AG10803 (cell line): ENCODE measurements at regions not wholly inside any gene's neighbourhood (a gene's known extent, or its start where the extent isn't known, plus 50 kb on each side); places are given as distances from the start of the nearest gene placed in this dataset.
A peak's percentile ranks its signal among the peaks of the same experiment; 100 is the strongest.

Experiments
- DNase-seq: peaks from one replicate; pipeline ENCODE4 v3.0.0; 2010; ENCODE audit warnings: low read depth
- H3K4me3 ChIP-seq: 2 replicates; pipeline ENCODE4 v1.5.1; 2011; ENCODE audit warnings: mild to moderate bottlenecking, low read length, control low read depth
- TF ChIP-seq, protein P1 (sequence below): conservative IDR thresholded peaks from 2 replicates; pipeline ENCODE4 v1.5.1; 2011; ENCODE audit warnings: mild to moderate bottlenecking, low read length, control low read depth, inconsistent platforms

- no peak overlapping the region for H3K4me3 ChIP-seq
- DNase-seq: no peak
- TF ChIP-seq, protein P1, sequence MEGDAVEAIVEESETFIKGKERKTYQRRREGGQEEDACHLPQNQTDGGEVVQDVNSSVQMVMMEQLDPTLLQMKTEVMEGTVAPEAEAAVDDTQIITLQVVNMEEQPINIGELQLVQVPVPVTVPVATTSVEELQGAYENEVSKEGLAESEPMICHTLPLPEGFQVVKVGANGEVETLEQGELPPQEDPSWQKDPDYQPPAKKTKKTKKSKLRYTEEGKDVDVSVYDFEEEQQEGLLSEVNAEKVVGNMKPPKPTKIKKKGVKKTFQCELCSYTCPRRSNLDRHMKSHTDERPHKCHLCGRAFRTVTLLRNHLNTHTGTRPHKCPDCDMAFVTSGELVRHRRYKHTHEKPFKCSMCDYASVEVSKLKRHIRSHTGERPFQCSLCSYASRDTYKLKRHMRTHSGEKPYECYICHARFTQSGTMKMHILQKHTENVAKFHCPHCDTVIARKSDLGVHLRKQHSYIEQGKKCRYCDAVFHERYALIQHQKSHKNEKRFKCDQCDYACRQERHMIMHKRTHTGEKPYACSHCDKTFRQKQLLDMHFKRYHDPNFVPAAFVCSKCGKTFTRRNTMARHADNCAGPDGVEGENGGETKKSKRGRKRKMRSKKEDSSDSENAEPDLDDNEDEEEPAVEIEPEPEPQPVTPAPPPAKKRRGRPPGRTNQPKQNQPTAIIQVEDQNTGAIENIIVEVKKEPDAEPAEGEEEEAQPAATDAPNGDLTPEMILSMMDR: no peak
Measured at GRCh38 chr6:2536451-2536850, 214.3 kb downstream of the MYLK4 start.

GRCh38 chr6:2535506-2535905 is 215.2 kb downstream of the MYLK4 start:
- no peak for DNase-seq
- no peak overlapping the region for H3K4me3 ChIP-seq
- TF ChIP-seq, protein P1: no peak

DNA sequence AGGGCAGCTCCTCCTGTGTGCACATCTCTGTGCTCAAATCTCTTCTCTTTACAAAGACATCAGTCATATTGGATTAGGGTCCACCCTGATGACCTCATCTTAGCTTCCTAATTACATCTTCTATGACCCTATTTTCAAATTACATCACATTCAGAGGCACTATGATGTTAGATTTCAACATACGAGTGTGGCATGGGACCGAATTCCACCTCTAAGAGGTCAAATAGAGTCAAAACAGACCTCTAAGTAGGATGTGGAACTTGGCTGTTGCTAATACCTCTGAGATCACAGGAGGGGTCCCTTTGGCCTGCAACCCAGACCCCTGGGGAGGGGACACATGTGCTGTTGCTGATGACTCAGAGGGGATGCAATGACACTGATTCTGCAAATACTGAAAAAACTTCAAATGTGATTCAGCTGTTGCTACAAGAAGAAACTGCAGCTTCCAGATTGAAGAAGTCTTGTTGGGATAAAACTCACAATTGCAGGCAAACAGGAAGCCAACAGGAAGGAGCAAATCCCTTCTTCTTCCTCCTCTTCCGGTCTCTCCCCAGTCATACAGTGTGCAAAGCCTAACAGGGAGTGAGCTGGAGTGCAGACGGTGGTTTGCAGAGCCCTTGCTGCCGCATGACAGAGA is 216.2 kb downstream of the MYLK4 start:
- no peak for DNase-seq
- no peak overlapping the region for H3K4me3 ChIP-seq
- TF ChIP-seq, protein P1: no peak

DNA sequence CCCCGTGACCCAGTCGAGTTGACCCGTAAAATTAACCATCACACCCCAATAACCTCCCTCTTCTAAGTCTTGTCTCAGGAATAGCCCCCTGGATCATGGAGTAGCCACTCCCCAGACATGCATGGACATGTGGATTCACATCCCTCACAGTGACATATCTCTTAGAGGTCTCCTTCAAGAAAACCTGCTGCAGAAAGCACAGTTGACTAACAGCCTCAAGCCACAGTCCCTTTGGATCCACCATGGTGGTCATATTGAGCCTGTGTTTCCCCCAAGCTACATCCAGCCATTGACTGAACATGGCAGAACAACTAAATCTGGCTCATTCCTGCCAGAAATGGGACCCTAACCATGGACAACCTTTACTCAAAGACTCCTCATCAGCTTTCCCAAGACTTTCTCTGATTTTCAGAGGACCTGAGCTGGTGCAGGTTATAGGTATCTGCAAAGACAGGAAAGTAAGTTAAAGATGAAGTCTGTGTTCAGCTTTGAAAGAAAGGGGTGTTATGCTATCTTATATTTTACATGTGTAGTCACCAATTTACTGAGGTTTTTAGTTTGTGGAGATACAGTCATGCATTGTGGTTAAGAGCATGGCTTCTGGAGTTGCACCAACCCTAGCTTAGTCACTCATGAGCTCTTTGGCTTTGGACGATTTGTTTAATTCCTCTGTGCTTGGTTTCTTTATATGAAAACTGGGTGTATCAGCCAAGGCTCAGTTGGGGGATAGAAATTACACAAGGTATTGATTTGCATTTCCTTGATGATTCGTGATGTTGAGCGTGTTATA is 219.1 kb downstream of the MYLK4 start:
- DNase-seq: peak; percentile 72
- TF ChIP-seq, protein P1: no peak
- no peak overlapping the region for H3K4me3 ChIP-seq

GRCh38 chr6:2529211-2529719 is 221.5 kb downstream of the MYLK4 start:
- TF ChIP-seq, protein P1: no peak
- DNase-seq: no peak

GRCh38 chr6:2528156-2528555 is 222.6 kb downstream of the MYLK4 start:
- TF ChIP-seq, protein P1: no peak
- peak; percentile 16 for DNase-seq
- no peak overlapping the region for H3K4me3 ChIP-seq

More at GRCh38 chr6:2529211-2529719, 221.5 kb downstream of the MYLK4 start:
- H3K4me3 ChIP-seq: no peak overlapping the region

GRCh38 chr6:2526766-2527165 is 224.0 kb downstream of the MYLK4 start:
- TF ChIP-seq, protein P1: no peak
- no peak for DNase-seq
- no peak overlapping the region for H3K4me3 ChIP-seq
